ENCODE measurements at regions not wholly inside any gene's neighbourhood (a gene's known extent, or its start where the extent isn't known, plus 50 kb on each side); places are given as distances from the start of the nearest gene placed in this dataset.

- TF ChIP-seq EZH2 (IDR thresholded peaks at IDR 0.05; ENCODE audit: low read length) (no peak), CTCF (optimal IDR thresholded peaks at IDR 0.05 in 1 of 3, IDR thresholded peaks at IDR 0.05 in 1 of 3, conservative IDR thresholded peaks at IDR 0.05 in 1 of 3; ENCODE audit: extremely low read depth in 1 of 3, insufficient read depth in 2 of 3, low read length in 3 of 3) (no peak)
These were observed 58.4 kb upstream of the OTX2 start for GRCh38 chr14:56868660-56869059.

Measured in keratinocyte (primary cell).